OCI-LY7 (cell line): ENCODE measurements at regions not wholly inside any gene's neighbourhood (a gene's known extent, or its start where the extent isn't known, plus 50 kb on each side); places are given as distances from the start of the nearest gene placed in this dataset.
"Not testable (repeated sequence)": the region's sequence is repeated elsewhere in the genome, so short reads cannot be mapped to it uniquely, and the experiment has no call there.

ENCODE experiments used
- BruUV-seq: library from RNA; stranded (reverse); fragments of 400-500 nt; replicated peaks from 2 replicates; lab custom pipeline; 2021; lab: Mats Ljungman, UMichigan
- CTCF ChIA-PET: fragments of 300-600 bp; sonication (Branson Sonifier 250); formaldehyde crosslinking; loops from one replicate; lab custom pipeline; 2022; ENCODE audit warnings: antibody characterized with exemption; ENCODE audit not compliant: unreplicated experiment; lab: Charles Lee
- POLR2A ChIA-PET: fragments of 300-600 bp; sonication (Branson Sonifier 250); formaldehyde crosslinking; loops from one replicate; lab custom pipeline; 2022; ENCODE audit warnings: antibody characterized with exemption; lab: Charles Lee
- DNase-seq: peaks from one replicate; pipeline ENCODE4 v3.0.0-alpha.2; 2015; ENCODE audit warnings: low spot score
- H2AFZ ChIP-seq: fragments of 200-600 bp; sonication (generic), shearing (Covaris generic); 2 replicates; pipeline ENCODE4 v1.6.1; 2014; ENCODE audit warnings: mild to moderate bottlenecking, antibody characterized with exemption, low read length, moderate library complexity
- H3K27ac ChIP-seq: fragments of 200-600 bp; sonication (generic); 2 replicates; pipeline ENCODE4 v1.5.1; 2014; ENCODE audit warnings: mixed run types, low read depth, mild to moderate bottlenecking, moderate library complexity, low read length, inconsistent platforms; ENCODE audit not compliant: poor library complexity, severe bottlenecking
- H3K36me3 ChIP-seq: fragments of 200-600 bp; sonication (generic); 2 replicates; pipeline ENCODE4 v1.6.1; 2014; ENCODE audit warnings: mild to moderate bottlenecking, antibody characterized with exemption, low read length, moderate library complexity, mixed read lengths; ENCODE audit not compliant: insufficient read depth
- H3K4me1 ChIP-seq: fragments of 200-600 bp; sonication (generic); 2 replicates; pipeline ENCODE4 v1.5.1; 2014; ENCODE audit warnings: mild to moderate bottlenecking, low read length; ENCODE audit not compliant: insufficient read depth, poor library complexity, severe bottlenecking
- H3K4me2 ChIP-seq: fragments of 200-600 bp; sonication (generic); 2 replicates; pipeline ENCODE4 v1.6.1; 2014; ENCODE audit warnings: mild to moderate bottlenecking, low read length
- H3K4me3 ChIP-seq: fragments of 200-600 bp; sonication (generic); 2 replicates; pipeline ENCODE4 v1.5.1; 2014; ENCODE audit warnings: mild to moderate bottlenecking, low read depth, low read length; ENCODE audit not compliant: poor library complexity, severe bottlenecking
- H3K79me2 ChIP-seq: fragments of 200-600 bp; sonication (generic); 2 replicates; pipeline ENCODE4 v1.6.1; 2016; ENCODE audit warnings: low read depth, mild to moderate bottlenecking, low read length, moderate library complexity, mixed read lengths; ENCODE audit not compliant: insufficient read depth
- H3K9me2 ChIP-seq: fragments of 200-600 bp; sonication (generic); 2 replicates; pipeline ENCODE4 v1.6.1; 2016; ENCODE audit warnings: mild to moderate bottlenecking, low read length, mixed read lengths; ENCODE audit not compliant: insufficient read depth
- H3K9me3 ChIP-seq: fragments of 200-600 bp; sonication (generic); 2 replicates; pipeline ENCODE4 v1.6.1; 2014; ENCODE audit warnings: mild to moderate bottlenecking, mixed run types, low read length, mixed read lengths
- H4K20me1 ChIP-seq: fragments of 200-600 bp; sonication (generic); 2 replicates; pipeline ENCODE4 v1.6.1; 2014; ENCODE audit warnings: mild to moderate bottlenecking, antibody characterized with exemption, low read length, moderate library complexity, mixed read lengths; ENCODE audit not compliant: insufficient read depth
- CTCF ChIP-seq: fragments of 200-600 bp; sonication (generic); conservative IDR thresholded peaks from 2 replicates; pipeline ENCODE4 v1.5.1; 2014; ENCODE audit warnings: mild to moderate bottlenecking, antibody characterized with exemption, low read length, moderate library complexity, mixed read lengths
- EZH2phosphoT487 ChIP-seq: fragments of 200-600 bp; sonication (generic); IDR thresholded peaks from 2 replicates; pipeline ENCODE4 v1.6.1; 2018; ENCODE audit warnings: low read depth, borderline replicate concordance, mild to moderate bottlenecking, mixed run types, antibody characterized with exemption, low read length, moderate library complexity, mixed read lengths
- intact Hi-C: fragments of 100-400 bp; cut with micrococcal nuclease; formaldehyde crosslinking; loops from one replicate; pipeline ENCODE4 v1.10.0; 2022; ENCODE audit not compliant: unreplicated experiment

GRCh38 chr22:49344161-49344560, 483.5 kb downstream of the BRD1 start:
- H4K20me1 ChIP-seq = no peaks in the 10 kb centered on the region
- H3K79me2 ChIP-seq = no peaks in the 10 kb centered on the region
- H3K4me2 ChIP-seq = no peak overlapping the region
- TF ChIP-seq EZH2phosphoT487 (no peak), CTCF (no peak)
- BruUV-seq = no TSS peak
- H3K4me3 ChIP-seq = no peak overlapping the region
- no peaks in the 10 kb centered on the region for H3K9me3 ChIP-seq
- ChIA-PET POLR2A (no interaction called here), CTCF (no interaction called here)
- H2AFZ ChIP-seq = no peak overlapping the region
- H3K9me2 ChIP-seq = no peaks in the 10 kb centered on the region
- no peak for DNase-seq
- peaks cover 10% of the 10 kb centered on the region for H3K4me1 ChIP-seq
- intact Hi-C loops = no loop called here
- H3K36me3 ChIP-seq = no peaks in the 10 kb centered on the region
- H3K27ac ChIP-seq = no peak overlapping the region

GRCh38 chr22:49340406-49340805, 487.3 kb downstream of the BRD1 start:
- no peak overlapping the region for H2AFZ ChIP-seq
- H3K4me3 ChIP-seq = no peak overlapping the region
- no peaks in the 10 kb centered on the region for H3K9me3 ChIP-seq
- DNase-seq = no peak
- H4K20me1 ChIP-seq = no peaks in the 10 kb centered on the region
- no peaks in the 10 kb centered on the region for H3K36me3 ChIP-seq
- no peaks in the 10 kb centered on the region for H3K4me1 ChIP-seq
- no peak overlapping the region for H3K27ac ChIP-seq
- intact Hi-C loops = no loop called here
- ChIA-PET CTCF (no interaction called here), POLR2A (interaction anchor here (1.0 kb wide), 1 partner anchor 11 kb away, joined by 3 read pairs; no protein-coding TSS in a partner anchor)
- H3K9me2 ChIP-seq = no peaks in the 10 kb centered on the region
- H3K4me2 ChIP-seq = no peak overlapping the region
- no peaks in the 10 kb centered on the region for H3K79me2 ChIP-seq
- TF ChIP-seq CTCF (no peak), EZH2phosphoT487 (no peak)
- BruUV-seq = no TSS peak

DNA sequence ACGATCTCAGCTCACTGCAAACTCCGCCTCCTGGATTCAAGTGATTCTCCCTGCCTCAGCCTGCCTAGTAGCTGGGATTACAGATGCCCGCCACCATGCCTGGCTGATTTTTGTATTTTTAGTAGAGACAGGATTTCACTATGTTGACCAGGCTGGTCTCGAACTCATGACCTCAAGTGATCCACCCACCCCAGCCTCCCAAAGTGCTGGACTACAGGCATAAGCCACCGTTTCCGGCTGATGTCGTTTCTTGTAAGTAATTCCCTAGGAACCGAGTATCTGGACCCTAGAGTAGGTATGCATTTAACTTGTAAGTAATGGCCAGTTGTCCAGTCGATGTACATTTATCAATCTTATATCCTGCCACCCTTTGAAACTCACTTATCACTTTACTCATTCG, 491.2 kb downstream of the BRD1 start:
- POLR2A ChIA-PET, BruUV-seq, H3K4me3 ChIP-seq, H3K9me2 ChIP-seq, H4K20me1 ChIP-seq, H2AFZ ChIP-seq, intact Hi-C loops, H3K4me1 ChIP-seq, H3K9me3 ChIP-seq, H3K36me3 ChIP-seq, H3K4me2 ChIP-seq, CTCF ChIA-PET, DNase-seq, H3K79me2 ChIP-seq, H3K27ac ChIP-seq: not testable (repeated sequence)
